HG03159 (cell line): ENCODE measurements at regions not wholly inside any gene's neighbourhood (a gene's known extent, or its start where the extent isn't known, plus 50 kb on each side); places are given as distances from the start of the nearest gene placed in this dataset.
"Not testable (repeated sequence)": the region's sequence is repeated elsewhere in the genome, so short reads cannot be mapped to it uniquely, and the experiment has no call there.

Experiments used
- ATAC-seq: cut with Tn5 transposase; IDR thresholded peaks from one replicate; pipeline ENCODE4 v1.9.1; 2021; ENCODE audit warnings: mild to moderate bottlenecking, moderate library complexity; ENCODE audit not compliant: unreplicated experiment

DNA sequence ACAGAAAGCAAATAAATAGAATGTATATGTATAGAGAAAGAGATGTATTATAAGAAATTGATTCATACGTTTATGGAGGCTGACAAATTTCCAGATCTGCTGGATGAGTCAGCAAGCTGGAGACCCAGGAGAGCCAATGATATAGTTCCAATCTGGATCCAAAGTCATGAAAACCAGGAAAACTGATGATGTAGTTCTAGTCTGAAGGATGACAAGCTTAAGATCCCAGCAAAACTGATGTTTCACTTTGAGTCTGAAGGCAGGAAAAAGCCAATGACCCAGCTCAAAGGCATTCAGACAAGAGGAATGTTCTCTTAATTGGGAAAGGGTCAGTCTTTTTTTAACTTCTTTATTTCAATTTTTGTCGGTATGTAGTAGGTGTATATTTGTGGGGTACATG lies 102.6 kb downstream of the LHFPL1 start:
- ATAC-seq = no peak

DNA sequence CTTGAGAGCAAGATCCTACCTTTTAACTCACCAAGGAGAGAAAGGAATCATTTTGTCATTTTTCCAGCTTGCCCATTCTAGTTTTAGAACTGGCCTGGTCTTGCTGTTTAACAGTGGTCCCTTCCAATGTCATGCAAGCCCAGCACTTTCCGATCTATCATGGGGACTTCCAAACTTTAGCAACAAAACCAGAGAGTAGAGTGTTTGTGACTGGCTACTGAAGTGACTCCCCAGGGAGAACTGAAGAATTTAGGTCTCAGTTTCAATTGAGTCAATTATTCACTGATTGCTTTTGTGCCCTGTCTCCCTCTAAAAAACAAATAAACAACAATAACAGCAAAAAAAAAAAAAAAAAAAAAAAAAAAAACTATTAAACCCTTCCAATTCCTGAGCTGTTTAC lies 108.3 kb downstream of the LHFPL1 start:
- peak; percentile 70 for ATAC-seq

DNA sequence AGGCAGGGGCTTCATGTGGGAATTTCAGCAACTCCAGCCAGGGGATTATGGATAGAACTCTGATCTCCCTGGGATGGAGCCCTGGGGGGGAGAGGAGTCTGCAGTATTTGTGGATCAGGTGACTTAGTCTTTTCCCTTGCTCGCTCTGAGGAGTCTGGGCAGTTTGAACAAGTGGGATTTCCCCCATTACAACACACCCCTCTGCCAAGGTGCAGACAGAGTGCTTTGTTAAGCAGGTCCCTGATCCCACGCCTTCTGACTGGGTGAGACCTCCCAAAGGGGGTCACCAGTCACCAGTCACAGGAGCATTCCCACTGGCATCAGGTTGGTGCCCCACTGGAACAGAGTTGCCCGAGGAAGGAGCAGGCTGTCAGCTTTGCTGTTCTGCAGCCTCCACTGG lies 123.9 kb downstream of the LHFPL1 start:
- no peak for ATAC-seq

DNA sequence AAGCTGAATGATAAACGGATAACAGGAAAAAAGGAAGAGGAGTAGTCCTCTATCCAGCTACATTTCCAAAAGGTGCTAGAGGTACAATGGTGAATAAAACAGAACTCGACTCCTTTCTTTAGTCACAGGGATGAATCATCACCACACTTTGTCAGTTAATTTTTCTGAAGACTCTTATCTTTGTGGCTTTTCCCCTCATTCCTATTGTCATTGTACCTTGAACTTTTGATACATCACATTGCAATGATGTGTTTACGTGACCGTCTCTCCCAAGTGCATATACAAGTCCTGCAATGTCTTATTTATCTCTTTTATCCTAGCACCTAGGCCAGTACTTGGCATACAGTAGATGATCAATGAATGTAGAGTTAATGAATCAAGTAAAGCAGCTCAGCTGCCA lies 134.7 kb downstream of the LHFPL1 start:
- no peak for ATAC-seq

DNA sequence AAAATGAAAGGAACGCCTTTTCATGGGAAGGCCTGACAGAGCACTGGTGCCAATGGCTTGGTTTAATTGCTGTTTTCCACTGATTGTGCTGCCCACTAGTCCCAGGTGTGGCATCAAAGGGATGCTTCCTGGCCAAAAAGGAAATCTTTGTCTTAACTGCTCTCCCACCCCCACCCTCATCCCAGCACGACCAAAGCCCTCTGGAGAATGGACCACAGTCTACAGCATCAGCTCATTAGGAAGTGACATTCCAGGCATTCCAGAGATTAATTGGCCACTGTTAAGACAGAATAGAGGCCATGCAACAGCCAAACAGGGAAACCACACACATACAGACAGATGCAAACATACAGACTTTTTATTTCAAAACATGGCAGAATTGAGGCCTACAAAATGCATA lies 143.2 kb downstream of the LHFPL1 start:
- ATAC-seq = no peak

DNA sequence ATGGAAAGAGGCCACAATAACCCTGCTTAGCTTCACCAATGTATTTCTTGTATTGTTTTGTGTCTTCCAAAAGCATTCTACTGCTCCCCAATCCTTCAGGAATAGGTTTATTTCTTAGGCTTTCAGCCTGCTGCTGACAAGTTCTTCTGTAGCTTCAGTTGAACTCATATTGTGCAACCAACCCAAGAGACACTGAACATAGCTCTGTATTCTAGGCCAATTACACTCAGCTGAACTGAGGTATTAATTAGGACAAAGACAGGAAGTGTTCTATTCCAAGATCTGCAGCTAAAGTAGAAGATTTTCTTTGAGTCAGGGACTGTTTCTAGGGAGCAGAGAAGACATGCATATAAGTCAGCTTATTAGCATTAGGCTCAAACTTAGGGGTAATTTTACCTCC lies 151.8 kb downstream of the LHFPL1 start:
- ATAC-seq = no peak

DNA sequence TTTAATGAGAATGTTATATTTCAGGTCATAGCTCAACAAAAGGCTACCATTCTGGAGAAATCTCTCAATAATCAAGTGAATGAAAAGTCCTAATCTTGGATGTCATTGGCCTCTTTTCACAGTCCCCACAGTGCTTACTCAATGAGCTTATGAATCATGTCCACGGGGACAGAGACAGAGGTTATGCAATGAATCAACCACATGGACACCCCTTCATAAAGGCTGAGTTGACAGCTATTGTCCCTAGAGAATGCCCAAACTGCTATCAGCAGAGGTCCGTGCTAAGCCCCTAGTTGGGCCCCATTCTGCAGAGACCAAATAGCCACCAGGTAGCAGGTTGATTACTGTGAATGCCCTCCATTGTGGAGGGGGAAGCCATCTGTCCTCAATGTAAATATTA lies 158.1 kb downstream of the LHFPL1 start:
- no peak for ATAC-seq

DNA sequence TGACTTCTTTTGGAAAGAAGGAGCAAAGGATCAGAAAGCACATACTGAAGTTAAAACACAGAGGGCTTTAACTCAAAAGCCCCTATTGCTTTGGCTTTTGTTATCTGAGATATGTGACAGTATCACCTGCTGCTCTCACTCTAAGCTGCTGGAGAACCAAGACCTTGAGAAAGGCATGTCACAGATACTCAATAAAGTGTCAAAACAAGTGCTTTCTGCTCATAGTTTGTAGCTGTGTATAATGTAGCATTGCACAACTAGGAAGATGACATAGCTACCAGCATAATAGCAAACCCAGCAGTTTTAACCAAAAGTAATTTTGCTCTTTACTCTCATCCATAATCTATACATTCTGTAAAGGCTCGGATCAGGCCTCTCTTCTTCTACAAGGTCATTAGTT lies 159.6 kb downstream of the LHFPL1 start:
- no peak for ATAC-seq

DNA sequence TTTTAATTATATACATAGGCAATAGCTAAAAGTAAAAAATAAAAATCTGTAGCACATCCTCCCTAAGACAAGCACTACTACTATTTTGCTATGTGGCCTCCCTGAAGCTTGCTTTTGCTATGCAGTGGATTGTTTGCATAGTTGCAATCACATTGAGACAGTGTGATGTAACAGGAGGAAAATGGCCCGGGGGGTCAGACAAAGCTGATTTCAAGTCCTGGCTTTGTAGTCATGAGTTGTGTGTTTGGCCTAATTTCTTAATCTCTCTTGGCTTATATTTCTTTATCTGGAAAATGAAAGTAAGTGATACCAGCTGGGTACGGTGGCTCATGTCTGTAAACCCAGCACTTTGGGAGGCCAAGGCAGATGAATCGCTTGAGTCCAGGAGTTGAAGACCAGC lies 166.6 kb downstream of the LHFPL1 start:
- no peak for ATAC-seq

DNA sequence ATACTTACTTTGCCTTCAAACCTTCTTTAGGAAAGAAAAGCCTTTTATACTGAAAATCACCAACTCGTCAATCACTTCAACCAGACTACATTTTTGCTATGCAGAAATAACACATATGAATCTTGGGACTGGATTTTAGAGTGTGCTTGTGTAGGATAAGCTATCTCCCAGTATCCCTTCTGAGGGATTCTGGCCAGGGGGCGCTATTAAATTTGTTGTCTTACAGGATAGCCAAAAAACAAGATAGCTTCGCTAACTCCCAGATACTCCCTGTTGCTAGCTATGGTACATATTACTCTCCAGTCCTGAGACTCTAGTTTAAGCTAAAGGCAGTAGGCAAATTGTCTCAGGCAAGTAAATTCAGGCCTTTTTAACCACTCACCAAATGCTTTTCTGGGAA lies 167.2 kb downstream of the LHFPL1 start:
- ATAC-seq = no peak

DNA sequence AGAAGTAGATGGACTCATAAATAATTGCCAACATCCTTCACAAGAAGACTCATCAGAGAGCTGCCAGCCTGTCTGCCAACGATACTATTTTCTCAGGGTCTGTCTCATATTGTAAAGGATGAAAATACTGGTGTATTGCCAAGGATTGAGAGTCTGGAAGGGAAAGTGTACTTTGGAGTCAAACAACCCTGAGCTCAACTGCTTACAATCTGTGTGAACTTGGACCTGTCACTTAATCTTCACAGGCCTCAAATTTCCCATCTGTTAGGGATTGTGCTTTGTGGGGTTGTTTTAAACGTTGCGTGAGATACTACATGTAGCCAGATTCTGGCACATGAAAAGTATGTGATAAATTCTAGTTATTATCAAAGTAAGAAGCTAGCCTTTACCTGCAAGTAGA lies 169.1 kb downstream of the LHFPL1 start:
- no peak for ATAC-seq

DNA sequence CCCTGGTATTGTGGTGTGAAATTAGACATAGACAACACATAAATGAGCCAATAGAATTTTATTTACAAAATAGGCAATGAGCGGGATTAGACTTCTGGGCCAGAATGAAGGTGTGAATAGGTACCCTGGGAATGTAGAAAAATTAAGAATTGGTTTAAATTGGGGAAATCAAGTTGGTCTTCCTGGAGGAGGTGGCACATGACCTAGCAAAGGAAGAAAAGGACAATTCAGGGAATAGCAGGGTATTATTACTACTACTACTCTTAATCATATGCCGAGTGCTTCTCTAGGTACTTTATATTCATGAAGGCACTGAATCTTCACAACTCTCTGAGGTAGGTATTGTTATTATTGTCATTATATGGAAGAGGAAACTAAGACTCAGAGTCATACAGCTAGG lies 202.1 kb downstream of the LHFPL1 start:
- no peak for ATAC-seq

DNA sequence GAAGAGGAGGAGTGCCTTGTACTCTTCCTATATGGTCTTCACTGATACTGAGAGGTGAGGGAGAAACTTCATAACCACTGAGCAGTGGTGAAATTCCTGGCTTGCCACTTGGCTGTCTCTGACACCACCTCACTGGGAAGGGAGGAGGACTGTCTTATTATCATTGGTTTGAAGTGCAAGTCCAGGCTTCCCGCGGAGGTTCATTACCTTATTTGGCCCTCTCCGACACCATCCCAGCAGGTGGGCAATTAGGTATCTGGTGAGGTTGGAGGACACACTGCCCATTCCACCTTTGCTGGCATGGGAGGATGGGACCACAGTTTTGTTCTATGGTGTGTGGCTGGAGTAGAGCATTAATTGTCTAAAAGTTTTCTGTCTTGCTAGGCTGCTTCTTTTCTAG lies 206.1 kb downstream of the LHFPL1 start:
- no peak for ATAC-seq

DNA sequence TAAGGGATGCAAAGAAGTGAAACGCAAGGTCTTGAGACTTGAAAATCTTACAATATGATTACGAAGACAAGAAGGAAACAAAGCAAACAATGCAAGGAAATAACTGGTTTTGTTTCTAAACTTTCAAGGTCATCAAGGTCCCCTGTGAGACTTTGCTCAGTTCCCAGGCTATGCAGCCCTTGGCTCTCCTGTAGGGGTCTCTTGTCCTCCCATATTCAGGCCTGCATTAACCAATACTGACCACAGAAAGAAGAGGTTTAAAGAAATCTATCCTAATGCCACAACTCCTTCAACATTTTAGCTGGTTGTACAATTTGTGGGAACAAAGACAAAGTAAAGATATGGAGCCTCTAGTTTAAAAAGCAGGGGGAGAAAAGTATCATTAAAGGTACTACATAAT lies 209.2 kb downstream of the LHFPL1 start:
- no peak for ATAC-seq

DNA sequence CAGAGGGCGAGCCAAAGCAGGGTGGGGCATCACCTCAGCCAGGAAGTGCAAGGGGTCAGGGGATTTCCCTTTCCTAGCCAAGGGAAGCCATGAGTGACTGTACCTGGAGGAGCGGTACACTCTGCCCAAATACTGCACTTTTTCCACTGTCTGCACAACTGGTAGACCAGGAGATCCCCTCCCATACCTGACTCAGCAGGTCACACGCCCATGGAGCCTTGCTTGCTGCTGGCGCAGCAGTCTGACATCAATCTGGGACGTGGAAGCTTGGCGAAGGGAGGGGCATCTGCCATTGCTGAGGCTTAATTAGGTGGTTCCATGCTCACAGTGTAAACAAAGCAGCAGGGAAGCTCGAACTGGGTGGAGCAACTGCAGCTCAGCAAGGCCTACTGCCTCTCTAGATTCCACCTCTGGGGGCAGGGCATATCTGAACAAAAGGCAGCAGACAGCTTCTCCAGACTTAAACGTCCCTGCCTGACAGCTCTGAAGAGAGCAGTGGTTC lies 217.7 kb downstream of the LHFPL1 start:
- ATAC-seq = not testable (repeated sequence)

DNA sequence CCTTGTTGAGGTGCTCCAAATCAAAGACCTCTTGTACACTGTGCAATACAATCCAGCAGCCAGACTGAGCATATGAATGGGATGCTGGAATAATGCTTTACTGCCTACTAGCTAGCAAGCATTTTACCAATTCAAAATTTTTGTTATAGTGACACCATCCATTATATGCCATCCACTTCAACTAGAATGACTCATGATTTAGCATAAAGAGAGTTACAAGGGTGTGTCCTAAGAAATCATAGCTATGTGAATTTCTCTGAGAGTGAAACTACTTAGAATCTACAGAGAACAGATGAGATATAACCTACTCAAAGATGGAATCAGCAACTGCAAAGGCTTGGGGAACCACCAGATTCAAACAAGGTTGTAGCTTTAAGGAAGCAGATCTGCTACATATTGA lies 221.9 kb downstream of the LHFPL1 start:
- ATAC-seq = no peak

DNA sequence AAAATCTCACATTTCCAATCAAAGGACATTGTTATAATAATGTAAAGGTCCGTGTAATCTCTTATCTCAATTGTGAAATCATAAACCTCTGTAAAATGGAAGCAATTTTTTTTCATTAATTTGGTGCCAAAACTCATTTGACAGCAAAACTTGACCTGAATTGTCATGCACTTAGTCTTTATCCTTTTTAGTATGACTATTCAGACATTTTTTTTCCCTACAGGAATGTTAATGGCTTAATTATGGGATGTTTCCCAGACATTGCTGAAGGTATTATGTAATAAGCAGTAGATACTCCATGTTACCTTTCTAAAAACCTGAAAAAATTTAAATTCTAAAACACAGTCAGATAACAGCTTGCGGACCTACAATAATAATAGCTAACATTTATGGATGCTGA lies 228.9 kb downstream of the LHFPL1 start:
- no peak for ATAC-seq

DNA sequence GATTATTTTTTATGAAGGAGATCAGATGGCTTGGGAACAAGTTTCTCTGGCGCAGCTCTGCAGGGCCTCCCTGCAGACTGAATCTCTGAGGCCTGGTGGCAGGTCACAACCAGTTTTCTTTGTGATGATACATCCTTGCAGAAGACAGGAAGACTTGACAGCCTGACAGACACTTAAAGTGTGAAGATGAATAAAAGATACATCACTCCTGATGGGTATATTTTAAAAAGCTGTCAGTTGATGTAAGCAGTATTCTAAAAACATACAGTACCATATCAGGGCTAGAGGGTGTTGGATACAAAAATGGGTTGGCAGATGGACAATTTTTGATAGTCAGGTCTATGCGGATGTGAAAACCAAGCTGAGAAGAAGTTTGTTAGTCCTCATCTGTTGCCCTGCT lies 239.5 kb downstream of the LHFPL1 start:
- no peak for ATAC-seq

DNA sequence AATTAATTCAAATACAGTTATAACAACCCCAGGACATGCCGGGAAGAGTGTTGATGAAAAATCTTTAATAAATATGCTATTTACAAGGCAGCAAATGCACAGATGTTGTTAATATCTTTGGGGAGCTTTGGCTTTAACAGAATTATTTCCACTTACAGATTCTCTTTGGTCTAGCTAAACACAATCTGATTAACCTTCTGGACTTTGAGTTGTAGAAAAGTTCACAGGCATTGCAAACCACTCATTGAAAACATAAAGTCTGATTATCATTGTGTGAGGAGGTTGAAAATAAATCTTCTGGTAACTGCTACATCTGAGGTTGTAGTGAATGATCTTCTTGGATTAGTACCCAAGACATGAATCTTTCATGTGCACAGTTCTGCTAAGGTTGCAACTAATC lies 255.6 kb downstream of the LHFPL1 start:
- no peak for ATAC-seq

DNA sequence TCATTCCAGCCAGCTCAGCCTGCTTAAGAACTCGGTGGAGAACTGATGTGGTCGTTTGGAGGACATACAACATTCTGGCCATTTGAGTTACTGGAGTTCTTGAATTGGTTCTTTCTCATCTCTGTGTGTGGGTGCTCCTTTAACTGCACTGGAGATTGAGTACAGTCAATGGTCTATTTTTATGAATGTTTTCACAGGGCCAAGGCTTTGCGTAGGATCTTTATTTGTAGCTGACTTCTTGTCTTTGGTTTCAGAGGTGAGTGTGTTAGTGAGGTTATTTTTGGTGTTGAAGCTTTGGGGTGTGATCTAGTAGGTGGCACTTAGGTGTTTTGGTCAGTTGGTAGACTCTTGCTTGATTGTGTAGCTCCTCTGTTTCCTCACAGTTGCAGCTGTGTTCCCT lies 288.4 kb downstream of the LHFPL1 start:
- ATAC-seq = no peak

DNA sequence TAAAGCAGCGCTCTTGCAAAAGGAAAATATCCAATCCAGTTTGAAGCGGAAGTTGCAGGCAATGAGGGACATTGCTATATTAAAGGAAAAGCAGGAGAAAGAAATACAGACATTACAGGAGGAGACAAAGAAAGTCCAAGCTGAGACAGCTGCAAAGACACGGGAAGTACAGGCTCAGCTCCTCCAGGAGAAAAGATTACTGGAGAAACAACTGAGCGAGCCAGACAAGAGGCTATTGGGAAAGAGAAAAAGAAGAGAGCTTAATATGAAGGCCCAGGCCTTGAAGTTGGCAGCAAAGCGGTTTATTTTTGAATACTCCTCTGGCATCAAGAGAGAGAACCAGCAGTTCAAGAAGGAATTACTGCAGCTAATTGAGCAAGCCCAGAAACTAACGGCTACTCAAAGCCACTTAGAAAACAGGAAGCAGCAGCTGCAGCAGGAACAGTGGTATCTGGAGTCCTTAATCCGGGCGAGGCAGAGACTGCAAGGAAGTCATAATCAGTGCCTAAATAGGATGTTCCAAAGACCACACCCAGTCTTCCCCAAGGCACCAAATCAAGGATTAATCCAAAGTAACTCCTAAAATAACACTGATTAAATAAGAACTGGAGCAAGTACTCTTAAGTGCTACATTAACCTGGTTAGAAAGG lies 298.0 kb downstream of the LHFPL1 start:
- ATAC-seq = not testable (repeated sequence)

DNA sequence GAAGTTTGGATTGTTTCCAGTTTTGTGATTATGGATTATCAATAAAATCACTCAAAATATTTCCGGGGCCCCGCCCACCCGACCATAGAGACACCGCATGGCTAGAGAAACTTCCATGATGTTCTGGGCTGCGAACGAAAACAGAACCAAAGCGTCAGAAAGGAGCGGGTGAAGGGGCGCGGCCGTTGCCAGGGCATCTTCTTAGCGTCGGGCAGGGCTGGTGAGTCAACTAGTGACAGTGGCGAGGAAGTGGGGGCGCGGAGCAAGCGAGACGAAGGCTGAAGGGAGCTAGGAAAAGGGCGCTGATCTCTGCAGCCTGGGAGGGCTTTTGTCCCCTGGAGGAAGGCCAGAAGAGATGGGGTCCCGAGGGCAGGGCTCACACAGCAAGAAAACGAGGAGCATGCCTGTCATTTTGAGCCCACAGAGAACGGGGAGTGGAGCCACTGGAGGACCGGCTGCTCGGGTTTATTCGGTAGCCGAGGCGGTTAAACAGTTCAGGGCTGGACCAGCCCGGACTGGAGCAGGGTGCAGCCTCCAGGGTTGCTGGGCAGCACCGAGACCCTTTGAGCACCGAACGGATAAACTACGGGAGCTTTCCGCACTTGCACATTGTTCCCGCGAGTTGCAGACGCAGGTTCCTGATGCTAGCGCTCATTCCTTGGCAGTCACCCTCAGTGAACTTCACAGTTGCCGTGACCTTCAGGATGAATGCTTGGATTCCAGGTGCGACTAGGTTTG lies 298.1 kb upstream of the TRPC5 start:
- ATAC-seq = no peak

DNA sequence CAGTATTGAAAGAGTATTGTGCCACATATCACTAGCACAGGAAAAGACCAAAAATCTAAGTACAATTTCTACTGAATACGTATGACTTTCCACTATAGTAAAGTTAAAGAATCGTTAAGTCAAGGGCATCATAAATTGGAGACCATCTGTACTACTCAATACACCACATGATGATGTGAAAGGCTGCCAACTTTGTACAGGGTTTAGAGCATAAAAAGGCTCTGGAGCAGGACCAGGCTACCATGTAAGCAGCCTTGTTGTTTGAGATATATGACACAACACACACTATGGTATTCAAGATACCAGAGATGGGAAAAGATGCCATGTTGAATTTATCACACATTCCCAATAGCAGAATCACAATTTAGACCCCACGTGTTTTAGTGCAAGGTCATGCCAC lies 294.9 kb upstream of the TRPC5 start:
- ATAC-seq = no peak
